Fibroblast of pulmonary artery (primary cell): ENCODE measurements at regions not wholly inside any gene's neighbourhood (a gene's known extent, or its start where the extent isn't known, plus 50 kb on each side); places are given as distances from the start of the nearest gene placed in this dataset.

Source experiments
- DNase-seq: peaks from one replicate; pipeline ENCODE4 v3.0.0-alpha.2; 2010; ENCODE audit warnings: low read depth
- H3K4me3 ChIP-seq: replicated peaks from 2 replicates; pipeline ENCODE4 v1.5.1; 2011; ENCODE audit warnings: low read depth, mild to moderate bottlenecking, control low read depth, low read length, moderate library complexity
- CTCF ChIP-seq: IDR thresholded peaks from 2 replicates; pipeline ENCODE4 v1.5.1; 2011; ENCODE audit warnings: mild to moderate bottlenecking, control low read depth, low read length, inconsistent platforms; ENCODE audit errors: missing control alignments

GRCh38 chr16:73321853-73322252 lies 273.9 kb upstream of the ZFHX3 start:
- no peak overlapping the region for H3K4me3 ChIP-seq
- no peak for TF ChIP-seq CTCF
- no peak for DNase-seq

- no peak overlapping the region for H3K4me3 ChIP-seq
- TF ChIP-seq CTCF, result no peak
- no peak for DNase-seq
Observed at GRCh38 chr16:73319737-73320136, 271.8 kb upstream of the ZFHX3 start.

- TF ChIP-seq CTCF, result no peak
- H3K4me3 ChIP-seq, result no peak overlapping the region
- no peak for DNase-seq
Observed at GRCh38 chr16:73319261-73319660, 271.3 kb upstream of the ZFHX3 start.

- no peak overlapping the region for H3K4me3 ChIP-seq
- DNase-seq, result no peak
- TF ChIP-seq CTCF, result no peak
Observed at GRCh38 chr16:73317321-73317857, 269.5 kb upstream of the ZFHX3 start.

- no peak for DNase-seq
- TF ChIP-seq CTCF, result no peak
Observed at GRCh38 chr16:73315645-73316044, 267.7 kb upstream of the ZFHX3 start.

GRCh38 chr16:73313950-73314349 lies 266.0 kb upstream of the ZFHX3 start:
- TF ChIP-seq CTCF, result no peak
- DNase-seq, result no peak
- H3K4me3 ChIP-seq, result no peak overlapping the region

More at GRCh38 chr16:73315645-73316044, 267.7 kb upstream of the ZFHX3 start:
- H3K4me3 ChIP-seq, result no peak overlapping the region

- no peak for DNase-seq
- no peak for TF ChIP-seq CTCF
- no peak overlapping the region for H3K4me3 ChIP-seq
Observed at GRCh38 chr16:73311857-73312723, 264.2 kb upstream of the ZFHX3 start.
